ENCODE measurements at regions not wholly inside any gene's neighbourhood (a gene's known extent, or its start where the extent isn't known, plus 50 kb on each side); places are given as distances from the start of the nearest gene placed in this dataset.

- no peak for FAIRE-seq
- Histone ChIP-seq H3K4me1 (ENCODE audit: control insufficient read depth, extremely low read depth, insufficient read depth, low read length) (peaks cover 25% of the 10 kb centered on the region), H3K9ac (replicated peaks; ENCODE audit: extremely low read depth, insufficient read depth, low read length) (peak overlapping the region; percentile 84), H2AFZ (ENCODE audit: low read depth, low read length) (peak overlapping the region; percentile 97), H3K9me3 (replicated peaks; ENCODE audit: control insufficient read depth, insufficient read depth, low read length) (no peaks in the 10 kb centered on the region), H3K79me2 (ENCODE audit: control insufficient read depth, insufficient read depth, low read length) (peaks cover 41% of the 10 kb centered on the region), H3K27ac (ENCODE audit: insufficient read depth, low read depth, low read length) (peak overlapping the region; percentile 65), H3K36me3 (ENCODE audit: control insufficient read depth in 2 of 2, extremely low read depth in 1 of 2, insufficient read depth in 2 of 2, low read length in 2 of 2) (peaks cover 0 to 2% of the 10 kb centered on the region in 2 experiments), H3K27me3 (ENCODE audit: control insufficient read depth in 2 of 2, insufficient read depth in 2 of 2, low read length in 2 of 2) (no peaks in the 10 kb centered on the region), H3K4me2 (ENCODE audit: insufficient read depth, low read length) (peak overlapping the region; percentile 83), H4K20me1 (replicated peaks; ENCODE audit: control insufficient read depth, extremely low read depth, insufficient read depth, low read length) (peaks cover 2% of the 10 kb centered on the region), H3K9me1 (replicated peaks; ENCODE audit: control insufficient read depth, extremely low read depth, insufficient read depth, low read length) (no peaks in the 10 kb centered on the region), H3K4me3 (replicated peaks in 1 of 3; ENCODE audit: insufficient read depth in 1 of 3, low read depth in 1 of 3, low read length in 3 of 3) (peak overlapping the region in 2 of 3 experiments; percentile 62 to 100)
- BruUV-seq (replicated peaks): no TSS peak
- intact Hi-C loops (cut with micrococcal nuclease): no loop called here
- dilution Hi-C loops (cut with MboI; ENCODE audit: extremely low pct_ligation_motif_present, low sequenced_read_pairs): no loop called here
- TF ChIP-seq POLR2AphosphoS5 (IDR thresholded peaks at IDR 0.05; ENCODE audit: insufficient read depth, low read depth, low read length) (no peak), POLR2A (IDR thresholded peaks at IDR 0.05; ENCODE audit: low read depth, low read length) (no peak), MYC (IDR thresholded peaks at IDR 0.05; ENCODE audit: low read depth, low read length) (no peak), EZH2 (IDR thresholded peaks at IDR 0.05; ENCODE audit: borderline replicate concordance, low read depth, low read length, severe bottlenecking) (no peak), MAX (IDR thresholded peaks at IDR 0.05; ENCODE audit: insufficient read depth, insufficient read length) (no peak), GATA2 (IDR thresholded peaks at IDR 0.05; ENCODE audit: insufficient read depth, insufficient read length, low read depth, low read length) (no peak), CTCF (IDR thresholded peaks at IDR 0.05; ENCODE audit: extremely low read depth in 1 of 2, insufficient read depth in 1 of 2, low read depth in 1 of 2, low read length in 2 of 2) (no peak), JUN (IDR thresholded peaks at IDR 0.05; ENCODE audit: borderline replicate concordance, insufficient read depth, insufficient read length, low read depth) (no peak)
- ChIA-PET CTCF (interaction anchor here (1.0 to 3.5 kb wide), 6 partner anchors 10 to 143 kb away, joined by 3 to 24 read pairs (median 4); no protein-coding TSS in a partner anchor), POLR2A (interaction anchor here (0.7 to 2.8 kb wide), 3 partner anchors 16 to 55 kb away, joined by 3 to 13 read pairs (median 3); no protein-coding TSS in a partner anchor)
- no peak for DNase-seq (ENCODE audit: low read depth, low spot score)
Measured at GRCh38 chr9:110047232-110047954, 160.6 kb downstream of the C9orf152 start.

All from endothelial cell of umbilical vein (primary cell).